Skeletal muscle satellite cell (primary cell): ENCODE measurements at regions not wholly inside any gene's neighbourhood (a gene's known extent, or its start where the extent isn't known, plus 50 kb on each side); places are given as distances from the start of the nearest gene placed in this dataset.

ENCODE experiments used
- H3K27me3 ChIP-seq: 2 replicates; pipeline ENCODE4 v1.7.0; 2013; ENCODE audit warnings: low read length; ENCODE audit not compliant: control insufficient read depth, insufficient read depth
- H3K36me3 ChIP-seq: 2 replicates; pipeline ENCODE4 v1.7.0; 2013; ENCODE audit warnings: mild to moderate bottlenecking, control low read depth, low read length; ENCODE audit not compliant: insufficient read depth
- H3K4me1 ChIP-seq: 2 replicates; pipeline ENCODE4 v1.7.0; 2013; ENCODE audit warnings: low read length; ENCODE audit not compliant: control insufficient read depth, insufficient read depth
- H3K4me2 ChIP-seq: 2 replicates; pipeline ENCODE4 v1.7.0; 2013; ENCODE audit warnings: mild to moderate bottlenecking, low read length
- H3K4me3 ChIP-seq: 2 replicates; pipeline ENCODE4 v1.7.0; 2013; ENCODE audit warnings: low read length
- H3K9ac ChIP-seq: 2 replicates; pipeline ENCODE4 v1.7.0; 2013; ENCODE audit warnings: mild to moderate bottlenecking, low read depth, low read length, moderate library complexity
- H3K9me3 ChIP-seq: replicated peaks from 2 replicates; pipeline ENCODE4 v1.7.0; 2013; ENCODE audit warnings: mild to moderate bottlenecking, control low read depth, low read length

- no peaks in the 10 kb centered on the region for H3K4me1 ChIP-seq
- no peaks in the 10 kb centered on the region for H3K36me3 ChIP-seq
- no peaks in the 10 kb centered on the region for H3K27me3 ChIP-seq
- no peak overlapping the region for H3K9ac ChIP-seq
- peaks cover 4% of the 10 kb centered on the region for H3K9me3 ChIP-seq
- no peak overlapping the region for H3K4me3 ChIP-seq
- no peak overlapping the region for H3K4me2 ChIP-seq
Observed at GRCh38 chr4:189506080-189506479, 434.6 kb upstream of the FRG1 start.

- Histone ChIP-seq H3K27me3 (no peaks in the 10 kb centered on the region), H3K9me3 (peaks cover 8% of the 10 kb centered on the region), H3K4me3 (no peak overlapping the region), H3K9ac (no peak overlapping the region), H3K36me3 (no peaks in the 10 kb centered on the region), H3K4me2 (no peak overlapping the region), H3K4me1 (no peaks in the 10 kb centered on the region)
Observed at GRCh38 chr4:189507060-189507459, 433.6 kb upstream of the FRG1 start.

GRCh38 chr4:189510601-189511000, 430.1 kb upstream of the FRG1 start:
- Histone ChIP-seq H3K4me3 (no peak overlapping the region), H3K4me1 (no peaks in the 10 kb centered on the region), H3K9me3 (peaks cover 9% of the 10 kb centered on the region), H3K4me2 (no peak overlapping the region), H3K27me3 (no peaks in the 10 kb centered on the region), H3K9ac (no peak overlapping the region), H3K36me3 (no peaks in the 10 kb centered on the region)

GRCh38 chr4:189511581-189511980, 429.1 kb upstream of the FRG1 start:
- H3K4me1 ChIP-seq, result no peaks in the 10 kb centered on the region
- no peak overlapping the region for H3K9ac ChIP-seq
- H3K27me3 ChIP-seq, result no peaks in the 10 kb centered on the region
- no peak overlapping the region for H3K4me3 ChIP-seq
- no peak overlapping the region for H3K4me2 ChIP-seq
- no peaks in the 10 kb centered on the region for H3K36me3 ChIP-seq
- peaks cover 9% of the 10 kb centered on the region for H3K9me3 ChIP-seq

GRCh38 chr4:189513421-189513820, 427.3 kb upstream of the FRG1 start:
- Histone ChIP-seq H3K4me2 (no peak overlapping the region), H3K9me3 (peaks cover 9% of the 10 kb centered on the region), H3K27me3 (no peaks in the 10 kb centered on the region), H3K9ac (no peak overlapping the region), H3K4me3 (no peak overlapping the region), H3K36me3 (no peaks in the 10 kb centered on the region), H3K4me1 (no peaks in the 10 kb centered on the region)

GRCh38 chr4:189514209-189514608, 426.5 kb upstream of the FRG1 start:
- Histone ChIP-seq H3K9me3 (peaks cover 9% of the 10 kb centered on the region), H3K4me2 (no peak overlapping the region), H3K9ac (no peak overlapping the region), H3K36me3 (no peaks in the 10 kb centered on the region), H3K4me3 (no peak overlapping the region), H3K4me1 (no peaks in the 10 kb centered on the region), H3K27me3 (no peaks in the 10 kb centered on the region)

- Histone ChIP-seq H3K4me2 (no peak overlapping the region), H3K4me3 (no peak overlapping the region), H3K9ac (no peak overlapping the region), H3K9me3 (peaks cover 7% of the 10 kb centered on the region), H3K4me1 (no peaks in the 10 kb centered on the region), H3K27me3 (no peaks in the 10 kb centered on the region), H3K36me3 (no peaks in the 10 kb centered on the region)
Observed at GRCh38 chr4:189516902-189517301, 423.8 kb upstream of the FRG1 start.

GRCh38 chr4:189519186-189519585, 421.5 kb upstream of the FRG1 start:
- Histone ChIP-seq H3K4me2 (no peak overlapping the region), H3K27me3 (no peaks in the 10 kb centered on the region), H3K9me3 (peaks cover 5% of the 10 kb centered on the region), H3K36me3 (no peaks in the 10 kb centered on the region), H3K4me3 (no peak overlapping the region), H3K4me1 (no peaks in the 10 kb centered on the region), H3K9ac (no peak overlapping the region)

- Histone ChIP-seq H3K4me3 (no peak overlapping the region), H3K4me1 (no peaks in the 10 kb centered on the region), H3K36me3 (no peaks in the 10 kb centered on the region), H3K9ac (no peak overlapping the region), H3K4me2 (no peak overlapping the region), H3K9me3 (peaks cover 9% of the 10 kb centered on the region), H3K27me3 (no peaks in the 10 kb centered on the region)
Observed at GRCh38 chr4:189525304-189525703, 415.4 kb upstream of the FRG1 start.

GRCh38 chr4:189530848-189531247, 409.8 kb upstream of the FRG1 start:
- no peak overlapping the region for H3K4me3 ChIP-seq
- no peak overlapping the region for H3K9ac ChIP-seq
- H3K36me3 ChIP-seq, result no peaks in the 10 kb centered on the region
- no peak overlapping the region for H3K4me2 ChIP-seq
- H3K27me3 ChIP-seq, result no peaks in the 10 kb centered on the region
- H3K4me1 ChIP-seq, result no peaks in the 10 kb centered on the region
- H3K9me3 ChIP-seq, result peaks cover 14% of the 10 kb centered on the region

GRCh38 chr4:189533603-189534002, 407.1 kb upstream of the FRG1 start:
- Histone ChIP-seq H3K4me2 (no peak overlapping the region), H3K27me3 (no peaks in the 10 kb centered on the region), H3K4me1 (no peaks in the 10 kb centered on the region), H3K36me3 (no peaks in the 10 kb centered on the region), H3K4me3 (no peak overlapping the region), H3K9ac (no peak overlapping the region), H3K9me3 (peaks cover 14% of the 10 kb centered on the region)

GRCh38 chr4:189547559-189547958, 393.1 kb upstream of the FRG1 start:
- Histone ChIP-seq H3K27me3 (no peaks in the 10 kb centered on the region), H3K36me3 (no peaks in the 10 kb centered on the region), H3K4me2 (no peak overlapping the region), H3K4me1 (no peaks in the 10 kb centered on the region), H3K4me3 (no peak overlapping the region), H3K9me3 (peaks cover 18% of the 10 kb centered on the region), H3K9ac (no peak overlapping the region)
